D721Med (cell line): ENCODE measurements at regions not wholly inside any gene's neighbourhood (a gene's known extent, or its start where the extent isn't known, plus 50 kb on each side); places are given as distances from the start of the nearest gene placed in this dataset.

ENCODE experiments used
- DNase-seq: peaks from one replicate; pipeline ENCODE4 v3.0.0; 2011; ENCODE audit warnings: low spot score; ENCODE audit not compliant: insufficient read length
- FAIRE-seq: peaks from 2 replicates; lab custom pipeline; 2011; peaks lifted over from hg19 to GRCh38; lab: Jason Lieb, UNC
- CTCF ChIP-seq: IDR thresholded peaks from 2 replicates; pipeline ENCODE4 v1.5.1; 2012; ENCODE audit warnings: mild to moderate bottlenecking, control low read depth; ENCODE audit not compliant: insufficient read depth; ENCODE audit errors: missing control alignments

- no peak for TF ChIP-seq CTCF
- DNase-seq (no peak), FAIRE-seq (no peak)
Measured at GRCh38 chr2:23023722-23024121, 361.3 kb upstream of the KLHL29 start.

- TF ChIP-seq CTCF, result no peak
- FAIRE-seq, result no peak
- DNase-seq, result no peak
Measured at GRCh38 chr2:23026671-23027070, 358.3 kb upstream of the KLHL29 start.

- TF ChIP-seq CTCF, result no peak
- FAIRE-seq, result no peak
- no peak for DNase-seq
Measured at GRCh38 chr2:23027396-23027795, 357.6 kb upstream of the KLHL29 start.

- FAIRE-seq (no peak), DNase-seq (no peak)
Measured at GRCh38 chr2:23028106-23028505, 356.9 kb upstream of the KLHL29 start.

GRCh38 chr2:23029111-23029510 is 355.9 kb upstream of the KLHL29 start:
- DNase-seq (no peak), FAIRE-seq (no peak)
- TF ChIP-seq CTCF, result no peak

More at GRCh38 chr2:23028106-23028505, 356.9 kb upstream of the KLHL29 start:
- TF ChIP-seq CTCF, result no peak

- TF ChIP-seq CTCF, result no peak
- FAIRE-seq, result no peak
Measured at GRCh38 chr2:23029951-23030350, 355.0 kb upstream of the KLHL29 start.

GRCh38 chr2:23034996-23035395 is 350.0 kb upstream of the KLHL29 start:
- no peak for TF ChIP-seq CTCF
- no peak for FAIRE-seq
- no peak for DNase-seq

More at GRCh38 chr2:23029951-23030350, 355.0 kb upstream of the KLHL29 start:
- no peak for DNase-seq
